Neuron (in vitro differentiated cells): ENCODE measurements at regions not wholly inside any gene's neighbourhood (a gene's known extent, or its start where the extent isn't known, plus 50 kb on each side); places are given as distances from the start of the nearest gene placed in this dataset.

Experiments used
- H2AFZ ChIP-seq: one replicate; pipeline ENCODE4 v1.6.1; 2013; ENCODE audit warnings: low read depth, mild to moderate bottlenecking, inconsistent platforms, low read length, moderate library complexity
- H3K27me3 ChIP-seq: one replicate; pipeline ENCODE4 v1.6.1; 2013; ENCODE audit warnings: low read length; ENCODE audit not compliant: insufficient read depth
- H3K36me3 ChIP-seq: one replicate; pipeline ENCODE4 v1.6.1; 2013; ENCODE audit warnings: low read length; ENCODE audit not compliant: insufficient read depth
- H3K4me1 ChIP-seq: one replicate; pipeline ENCODE4 v1.6.1; 2013; ENCODE audit warnings: low read length; ENCODE audit not compliant: insufficient read depth
- H3K4me3 ChIP-seq: 2 replicates; pipeline ENCODE4 v1.5.1; 2013; ENCODE audit warnings: mild to moderate bottlenecking, low read length, moderate library complexity
- H3K9me3 ChIP-seq: one replicate; pipeline ENCODE4 v1.6.1; 2013; ENCODE audit warnings: low read length

GRCh38 chr2:2686222-2686621 is 355.1 kb upstream of the MYT1L start:
- H2AFZ ChIP-seq = no peak overlapping the region
- no peaks in the 10 kb centered on the region for H3K9me3 ChIP-seq
- H3K36me3 ChIP-seq = no peaks in the 10 kb centered on the region
- peaks cover 2% of the 10 kb centered on the region for H3K27me3 ChIP-seq
- no peaks in the 10 kb centered on the region for H3K4me1 ChIP-seq
- H3K4me3 ChIP-seq = no peak overlapping the region

GRCh38 chr2:2683606-2684224 is 352.6 kb upstream of the MYT1L start:
- Histone ChIP-seq H3K27me3 (peaks cover 2% of the 10 kb centered on the region), H3K4me1 (no peaks in the 10 kb centered on the region), H3K9me3 (no peaks in the 10 kb centered on the region), H3K4me3 (no peak overlapping the region), H2AFZ (no peak overlapping the region), H3K36me3 (no peaks in the 10 kb centered on the region)

- Histone ChIP-seq H3K4me1 (no peaks in the 10 kb centered on the region), H3K9me3 (no peaks in the 10 kb centered on the region), H3K36me3 (no peaks in the 10 kb centered on the region)
Measured at GRCh38 chr2:2682700-2683342, 351.7 kb upstream of the MYT1L start.

GRCh38 chr2:2681711-2682251 is 350.7 kb upstream of the MYT1L start:
- Histone ChIP-seq H3K4me1 (no peaks in the 10 kb centered on the region), H3K9me3 (no peaks in the 10 kb centered on the region), H3K4me3 (no peak overlapping the region), H3K36me3 (no peaks in the 10 kb centered on the region), H3K27me3 (peaks cover 2% of the 10 kb centered on the region), H2AFZ (no peak overlapping the region)

More at GRCh38 chr2:2682700-2683342, 351.7 kb upstream of the MYT1L start:
- H2AFZ ChIP-seq = no peak overlapping the region
- no peak overlapping the region for H3K4me3 ChIP-seq
- peaks cover 2% of the 10 kb centered on the region for H3K27me3 ChIP-seq

- no peaks in the 10 kb centered on the region for H3K36me3 ChIP-seq
- H3K27me3 ChIP-seq = peaks cover 2% of the 10 kb centered on the region
- no peak overlapping the region for H2AFZ ChIP-seq
- no peaks in the 10 kb centered on the region for H3K4me1 ChIP-seq
- no peak overlapping the region for H3K4me3 ChIP-seq
- H3K9me3 ChIP-seq = no peaks in the 10 kb centered on the region
Measured at GRCh38 chr2:2681085-2681484, 350.0 kb upstream of the MYT1L start.

- Histone ChIP-seq H3K4me1 (no peaks in the 10 kb centered on the region), H3K36me3 (no peaks in the 10 kb centered on the region), H3K27me3 (no peaks in the 10 kb centered on the region), H3K4me3 (no peak overlapping the region), H2AFZ (no peak overlapping the region), H3K9me3 (no peaks in the 10 kb centered on the region)
Measured at GRCh38 chr2:2674831-2675230, 343.8 kb upstream of the MYT1L start.

- no peaks in the 10 kb centered on the region for H3K36me3 ChIP-seq
- no peaks in the 10 kb centered on the region for H3K9me3 ChIP-seq
- H3K27me3 ChIP-seq = no peaks in the 10 kb centered on the region
- no peaks in the 10 kb centered on the region for H3K4me1 ChIP-seq
- H2AFZ ChIP-seq = no peak overlapping the region
- H3K4me3 ChIP-seq = no peak overlapping the region
Measured at GRCh38 chr2:2673406-2673805, 342.3 kb upstream of the MYT1L start.

- Histone ChIP-seq H3K9me3 (no peaks in the 10 kb centered on the region), H3K4me3 (no peak overlapping the region), H2AFZ (no peak overlapping the region), H3K27me3 (no peaks in the 10 kb centered on the region), H3K36me3 (no peaks in the 10 kb centered on the region), H3K4me1 (no peaks in the 10 kb centered on the region)
Measured at GRCh38 chr2:2672249-2672648, 341.2 kb upstream of the MYT1L start.

- H3K9me3 ChIP-seq = no peaks in the 10 kb centered on the region
- no peaks in the 10 kb centered on the region for H3K27me3 ChIP-seq
- H3K4me1 ChIP-seq = no peaks in the 10 kb centered on the region
- no peak overlapping the region for H2AFZ ChIP-seq
- no peak overlapping the region for H3K4me3 ChIP-seq
- no peaks in the 10 kb centered on the region for H3K36me3 ChIP-seq
Measured at GRCh38 chr2:2671826-2672225, 340.8 kb upstream of the MYT1L start.

GRCh38 chr2:2669316-2669715 is 338.2 kb upstream of the MYT1L start:
- Histone ChIP-seq H3K4me3 (no peak overlapping the region), H3K27me3 (no peaks in the 10 kb centered on the region), H2AFZ (no peak overlapping the region), H3K4me1 (no peaks in the 10 kb centered on the region), H3K36me3 (no peaks in the 10 kb centered on the region), H3K9me3 (no peaks in the 10 kb centered on the region)

- Histone ChIP-seq H3K4me1 (no peaks in the 10 kb centered on the region), H3K36me3 (no peaks in the 10 kb centered on the region), H3K27me3 (no peaks in the 10 kb centered on the region), H3K4me3 (no peak overlapping the region), H2AFZ (no peak overlapping the region), H3K9me3 (no peaks in the 10 kb centered on the region)
Measured at GRCh38 chr2:2668681-2669265, 337.7 kb upstream of the MYT1L start.

GRCh38 chr2:2667690-2668089 is 336.6 kb upstream of the MYT1L start:
- Histone ChIP-seq H3K27me3 (no peaks in the 10 kb centered on the region), H3K9me3 (no peaks in the 10 kb centered on the region)

GRCh38 chr2:2665834-2666133 is 334.7 kb upstream of the MYT1L start:
- Histone ChIP-seq H3K27me3 (no peaks in the 10 kb centered on the region), H3K36me3 (no peaks in the 10 kb centered on the region), H3K4me1 (no peaks in the 10 kb centered on the region), H2AFZ (no peak overlapping the region), H3K9me3 (no peaks in the 10 kb centered on the region), H3K4me3 (no peak overlapping the region)

More at GRCh38 chr2:2667690-2668089, 336.6 kb upstream of the MYT1L start:
- H3K36me3 ChIP-seq = no peaks in the 10 kb centered on the region
- H3K4me3 ChIP-seq = no peak overlapping the region
- H3K4me1 ChIP-seq = no peaks in the 10 kb centered on the region
- no peak overlapping the region for H2AFZ ChIP-seq
